ENCODE measurements at regions not wholly inside any gene's neighbourhood (a gene's known extent, or its start where the extent isn't known, plus 50 kb on each side); places are given as distances from the start of the nearest gene placed in this dataset.

GRCh38 chr1:117685936-117686806 is 80.3 kb downstream of the TENT5C start:
- Histone ChIP-seq H3K18ac (ENCODE audit: extremely low read depth, low read length) (no peak overlapping the region), H4K8ac (ENCODE audit: extremely low read depth, insufficient read depth, low read length) (no peak overlapping the region), H2BK120ac (replicated peaks; ENCODE audit: low read depth, low read length) (no peak overlapping the region), H3K4ac (replicated peaks; ENCODE audit: insufficient read length, low read depth, low read length) (no peak overlapping the region), H3K79me1 (ENCODE audit: low read depth, low read length) (no peaks in the 10 kb centered on the region), H2AK5ac (ENCODE audit: low read depth, low read length) (no peak overlapping the region), H2AFZ (ENCODE audit: low read length) (no peak overlapping the region), H3K36me3 (ENCODE audit: control insufficient read depth in 2 of 4, insufficient read depth in 4 of 4, low read length in 3 of 4) (no peaks in the 10 kb centered on the region), H4K20me1 (replicated peaks in 1 of 2; ENCODE audit: control insufficient read depth in 1 of 2, insufficient read depth in 2 of 2, low read length in 2 of 2) (no peaks in the 10 kb centered on the region), H3K9ac (replicated peaks in 1 of 4; ENCODE audit: extremely low read depth in 1 of 4, low read depth in 3 of 4, low read length in 3 of 4) (no peak overlapping the region), H4K91ac (replicated peaks; ENCODE audit: insufficient read length, low read length) (no peak overlapping the region), H3K56ac (replicated peaks; ENCODE audit: insufficient read length, low read depth, low read length) (no peak overlapping the region), H3K9me3 (ENCODE audit: insufficient read depth in 2 of 2, low read depth in 1 of 2, low read length in 1 of 2) (no peaks in the 10 kb centered on the region), H2BK5ac (ENCODE audit: low read depth, low read length) (no peak overlapping the region), H2BK20ac (ENCODE audit: low read length) (no peak overlapping the region), H3K79me2 (ENCODE audit: control insufficient read depth in 1 of 2, insufficient read depth in 2 of 2, low read length in 2 of 2) (no peaks in the 10 kb centered on the region), H3K27me3 (replicated peaks in 1 of 4; ENCODE audit: control insufficient read depth in 3 of 4, extremely low read depth in 1 of 4, insufficient read depth in 3 of 4, low read length in 3 of 4) (no peaks in the 10 kb centered on the region), H2BK15ac (ENCODE audit: low read length) (no peak overlapping the region), H3K23ac (ENCODE audit: insufficient read length) (no peak overlapping the region), H3K14ac (ENCODE audit: insufficient read length) (no peak overlapping the region), H4K5ac (ENCODE audit: insufficient read length, low read depth, low read length) (no peak overlapping the region), H3K27ac (ENCODE audit: low read depth, low read length) (no peak overlapping the region), H2BK12ac (ENCODE audit: low read depth, low read length) (no peak overlapping the region), H3K23me2 (ENCODE audit: low read depth, low read length) (peaks cover 1% of the 10 kb centered on the region; the same call in 1 of the 2 replicates), H3K4me1 (replicated peaks in 1 of 4; ENCODE audit: control insufficient read depth in 3 of 4, insufficient read depth in 4 of 4, low read length in 3 of 4) (no peaks in the 10 kb centered on the region), H3K4me3 (ENCODE audit: extremely low read depth in 1 of 4, insufficient read depth in 2 of 4, low read depth in 3 of 4, low read length in 4 of 4) (no peak overlapping the region), H3K4me2 (ENCODE audit: insufficient read depth in 1 of 2, low read depth in 2 of 2, low read length in 2 of 2) (no peak overlapping the region)
- POLR2A ChIA-PET (ENCODE audit: partially characterized antibody), result interaction anchor here (1.1 to 1.3 kb wide), 2 partner anchors 9 to 18 kb away, joined by 3 read pairs; no protein-coding TSS in a partner anchor
- 83% methylated on average over 6 of the region's 6 CpGs; no CpG with 5 or more reads in 1 of the 2 experiments for WGBS, 2 experiments (ENCODE audit: extremely low coverage in 1 of 2, insufficient coverage in 1 of 2, insufficient read length in 1 of 2, insufficient replicate concordance in 2 of 2, low coverage in 1 of 2, low lambda C conversion rate in 2 of 2, missing lambda C conversion rate in 1 of 2)
- DNase-seq (ENCODE audit: low read depth in 1 of 2, low spot score in 2 of 2), result no peak
- FAIRE-seq, result no peak
- CTCF ChIA-PET (ENCODE audit: partially characterized antibody), result interaction anchor here (0.6 to 5.7 kb wide), 14 partner anchors 10 to 1219 kb away, joined by 3 to 20 read pairs (median 4); no protein-coding TSS in a partner anchor
- TF ChIP-seq CTCF (IDR thresholded peaks at IDR 0.05; ENCODE audit: control extremely low read depth in 1 of 3, insufficient read depth in 1 of 3, low read depth in 1 of 3, low read length in 3 of 3) (peak; percentile 9 to 34 (median 27); a peak in 2 of 4 replicates), HDAC2 (IDR thresholded peaks at IDR 0.05; ENCODE audit: borderline replicate concordance in 1 of 2, low read depth in 2 of 2, low read length in 2 of 2) (no peak), TEAD4 (IDR thresholded peaks at IDR 0.05; ENCODE audit: low read depth, low read length) (no peak), RNF2 (IDR thresholded peaks at IDR 0.05; ENCODE audit: borderline replicate concordance, low read depth, low read length, missing control alignments, poor library complexity, severe bottlenecking) (no peak), TBP (IDR thresholded peaks at IDR 0.05; ENCODE audit: low read depth, low read length) (no peak), EP300 (IDR thresholded peaks at IDR 0.05; ENCODE audit: borderline replicate concordance in 1 of 2, low read depth in 2 of 2, low read length in 2 of 2) (no peak), BACH1 (IDR thresholded peaks at IDR 0.05; ENCODE audit: low read length) (no peak), POLR2AphosphoS5 (IDR thresholded peaks at IDR 0.05; ENCODE audit: low read depth, low read length) (no peak), RBBP5 (IDR thresholded peaks at IDR 0.05; ENCODE audit: borderline replicate concordance, low read depth, low read length) (no peak)

Measured in H1 (cell line).